Natural killer cell treated with Interleukin-12 subunit alpha and Interleukin-12 subunit beta and Interleukin-15 and Interleukin-18, amount 100 ng/mL, for 72 hours (primary cell): ENCODE measurements at regions not wholly inside any gene's neighbourhood (a gene's known extent, or its start where the extent isn't known, plus 50 kb on each side); places are given as distances from the start of the nearest gene placed in this dataset.

ENCODE experiments used
- ATAC-seq, 2 donors: fragments of 150-1000 bp; cut with Tn5 transposase in 1 of 2; sonication (Bioruptor Pico), chemical (Tn5 transposase) in 1 of 2; 2 replicates each; pipeline ENCODE4 v1.10.0; 2021
- DNase-seq: peaks from one replicate; pipeline ENCODE4 v3.0.0; 2022; ENCODE audit warnings: low spot score
- H3K27ac Mint-ChIP-seq, 2 donors: 1 replicate in 1 of 2; 2 replicates in 1 of 2; pipeline ENCODE4 v1.8.0; 2022; ENCODE audit warnings: mixed read lengths in 2 of 2, mild to moderate bottlenecking in 1 of 2, moderate library complexity in 1 of 2
- H3K27me3 Mint-ChIP-seq, 2 donors: 1 replicate in 1 of 2; 2 replicates in 1 of 2; pipeline ENCODE4 v1.8.0; 2022; ENCODE audit warnings: mixed read lengths in 2 of 2
- H3K36me3 Mint-ChIP-seq: one replicate; pipeline ENCODE4 v1.8.0; 2022; ENCODE audit warnings: mixed read lengths
- H3K4me1 Mint-ChIP-seq, 2 donors: 1 replicate in 1 of 2; 2 replicates in 1 of 2; pipeline ENCODE4 v1.8.0; 2022; ENCODE audit warnings: low read depth in 2 of 2, mixed read lengths in 2 of 2, mild to moderate bottlenecking in 1 of 2
- H3K4me3 Mint-ChIP-seq: one replicate; pipeline ENCODE4 v1.8.0; 2022; ENCODE audit warnings: mixed read lengths
- H3K9me3 Mint-ChIP-seq: 2 replicates; pipeline ENCODE4 v1.8.0; 2022; ENCODE audit warnings: mixed read lengths

GRCh38 chr13:107348471-107348870 lies 780.5 kb upstream of the ARGLU1 start:
- Mint-ChIP-seq H3K9me3 (peaks cover 3% of the 10 kb centered on the region), H3K4me3 (no peak overlapping the region), H3K36me3 (no peaks in the 10 kb centered on the region), H3K27ac (no peak overlapping the region), H3K4me1 (no peaks in the 10 kb centered on the region), H3K27me3 (no peaks in the 10 kb centered on the region)
- no peak for ATAC-seq
- no peak for DNase-seq

GRCh38 chr13:107347641-107348369 lies 779.9 kb upstream of the ARGLU1 start:
- Mint-ChIP-seq H3K9me3 (peaks cover 3% of the 10 kb centered on the region), H3K4me1 (no peaks in the 10 kb centered on the region), H3K36me3 (no peaks in the 10 kb centered on the region), H3K27me3 (no peaks in the 10 kb centered on the region), H3K4me3 (no peak overlapping the region), H3K27ac (no peak overlapping the region)
- no peak for DNase-seq
- ATAC-seq: no peak

GRCh38 chr13:107342747-107343146 lies 774.8 kb upstream of the ARGLU1 start:
- DNase-seq (no peak), ATAC-seq (no peak)
- Mint-ChIP-seq H3K36me3 (no peaks in the 10 kb centered on the region), H3K27me3 (no peaks in the 10 kb centered on the region), H3K4me1 (no peaks in the 10 kb centered on the region), H3K4me3 (no peak overlapping the region), H3K27ac (no peak overlapping the region), H3K9me3 (peaks cover 3% of the 10 kb centered on the region)

GRCh38 chr13:107339209-107339608 lies 771.3 kb upstream of the ARGLU1 start:
- H3K27ac Mint-ChIP-seq: no peak overlapping the region
- ATAC-seq (no peak), DNase-seq (no peak)
- H3K4me1 Mint-ChIP-seq: no peaks in the 10 kb centered on the region
- H3K4me3 Mint-ChIP-seq: no peak overlapping the region
- no peaks in the 10 kb centered on the region for H3K27me3 Mint-ChIP-seq
- peaks cover 5% of the 10 kb centered on the region for H3K9me3 Mint-ChIP-seq
- H3K36me3 Mint-ChIP-seq: no peaks in the 10 kb centered on the region

- Mint-ChIP-seq H3K27ac (no peak overlapping the region), H3K27me3 (no peaks in the 10 kb centered on the region), H3K4me1 (no peaks in the 10 kb centered on the region), H3K9me3 (peaks cover 11% of the 10 kb centered on the region), H3K4me3 (no peak overlapping the region), H3K36me3 (no peaks in the 10 kb centered on the region)
- DNase-seq (no peak), ATAC-seq (no peak)
Observed at GRCh38 chr13:107332188-107332587, 764.3 kb upstream of the ARGLU1 start.

GRCh38 chr13:107331359-107331758 lies 763.4 kb upstream of the ARGLU1 start:
- Mint-ChIP-seq H3K36me3 (no peaks in the 10 kb centered on the region), H3K4me3 (no peak overlapping the region), H3K4me1 (no peaks in the 10 kb centered on the region), H3K27me3 (no peaks in the 10 kb centered on the region), H3K9me3 (peaks cover 11% of the 10 kb centered on the region), H3K27ac (no peak overlapping the region)
- ATAC-seq (no peak), DNase-seq (no peak)

GRCh38 chr13:107330484-107330883 lies 762.5 kb upstream of the ARGLU1 start:
- Mint-ChIP-seq H3K4me1 (no peaks in the 10 kb centered on the region), H3K4me3 (no peak overlapping the region), H3K27ac (no peak overlapping the region), H3K9me3 (peaks cover 11% of the 10 kb centered on the region), H3K27me3 (no peaks in the 10 kb centered on the region), H3K36me3 (no peaks in the 10 kb centered on the region)
- no peak for ATAC-seq
- DNase-seq: no peak

- no peak for DNase-seq
- H3K27ac Mint-ChIP-seq: no peak overlapping the region
- no peak overlapping the region for H3K4me3 Mint-ChIP-seq
- no peaks in the 10 kb centered on the region for H3K27me3 Mint-ChIP-seq
- H3K36me3 Mint-ChIP-seq: no peaks in the 10 kb centered on the region
- ATAC-seq: no peak
- H3K4me1 Mint-ChIP-seq: no peaks in the 10 kb centered on the region
- H3K9me3 Mint-ChIP-seq: peaks cover 10% of the 10 kb centered on the region
Observed at GRCh38 chr13:107329991-107330390, 762.1 kb upstream of the ARGLU1 start.

- no peaks in the 10 kb centered on the region for H3K4me1 Mint-ChIP-seq
- H3K4me3 Mint-ChIP-seq: no peak overlapping the region
- H3K36me3 Mint-ChIP-seq: no peaks in the 10 kb centered on the region
- no peaks in the 10 kb centered on the region for H3K27me3 Mint-ChIP-seq
- H3K27ac Mint-ChIP-seq: no peak overlapping the region
- H3K9me3 Mint-ChIP-seq: peaks cover 15% of the 10 kb centered on the region
- DNase-seq: no peak
- no peak for ATAC-seq
Observed at GRCh38 chr13:107324416-107325204, 756.7 kb upstream of the ARGLU1 start.

- H3K27ac Mint-ChIP-seq: no peak overlapping the region
- H3K4me3 Mint-ChIP-seq: no peak overlapping the region
- ATAC-seq: no peak
Observed at GRCh38 chr13:107322228-107322627, 754.3 kb upstream of the ARGLU1 start.

GRCh38 chr13:107305178-107305577 lies 737.2 kb upstream of the ARGLU1 start:
- DNase-seq: no peak
- Mint-ChIP-seq H3K9me3 (peaks cover 9% of the 10 kb centered on the region), H3K4me3 (no peak overlapping the region), H3K27ac (no peak overlapping the region), H3K4me1 (no peaks in the 10 kb centered on the region), H3K36me3 (no peaks in the 10 kb centered on the region), H3K27me3 (no peaks in the 10 kb centered on the region)
- no peak for ATAC-seq

More at GRCh38 chr13:107322228-107322627, 754.3 kb upstream of the ARGLU1 start:
- H3K4me1 Mint-ChIP-seq: no peaks in the 10 kb centered on the region
- peaks cover 9% of the 10 kb centered on the region for H3K9me3 Mint-ChIP-seq
- no peak for DNase-seq
- no peaks in the 10 kb centered on the region for H3K27me3 Mint-ChIP-seq
- no peaks in the 10 kb centered on the region for H3K36me3 Mint-ChIP-seq

- no peak overlapping the region for H3K27ac Mint-ChIP-seq
- H3K27me3 Mint-ChIP-seq: no peaks in the 10 kb centered on the region
- peaks cover 2% of the 10 kb centered on the region for H3K9me3 Mint-ChIP-seq
- no peak for ATAC-seq
- H3K4me1 Mint-ChIP-seq: no peaks in the 10 kb centered on the region
- H3K4me3 Mint-ChIP-seq: no peak overlapping the region
- H3K36me3 Mint-ChIP-seq: no peaks in the 10 kb centered on the region
- no peak for DNase-seq
Observed at GRCh38 chr13:107301724-107302374, 733.9 kb upstream of the ARGLU1 start.

GRCh38 chr13:107299717-107300116 lies 731.8 kb upstream of the ARGLU1 start:
- Mint-ChIP-seq H3K4me3 (no peak overlapping the region), H3K36me3 (no peaks in the 10 kb centered on the region), H3K27ac (no peak overlapping the region), H3K9me3 (peaks cover 2% of the 10 kb centered on the region), H3K27me3 (no peaks in the 10 kb centered on the region), H3K4me1 (no peaks in the 10 kb centered on the region)
- ATAC-seq (no peak), DNase-seq (no peak)

GRCh38 chr13:107296804-107297203 lies 728.9 kb upstream of the ARGLU1 start:
- Mint-ChIP-seq H3K27ac (no peak overlapping the region), H3K9me3 (no peaks in the 10 kb centered on the region), H3K27me3 (no peaks in the 10 kb centered on the region), H3K4me1 (no peaks in the 10 kb centered on the region), H3K4me3 (no peak overlapping the region), H3K36me3 (no peaks in the 10 kb centered on the region)
- ATAC-seq (no peak), DNase-seq (no peak)
